LNCAP (cell line): ENCODE measurements at regions not wholly inside any gene's neighbourhood (a gene's known extent, or its start where the extent isn't known, plus 50 kb on each side); places are given as distances from the start of the nearest gene placed in this dataset.

ENCODE experiments used
- TF ChIP-seq, protein P1 (sequence below): fragments of 450-650 bp; IDR thresholded peaks from 2 replicates; pipeline ENCODE4 v1.5.1; 2017; ENCODE audit warnings: mild to moderate bottlenecking

DNA sequence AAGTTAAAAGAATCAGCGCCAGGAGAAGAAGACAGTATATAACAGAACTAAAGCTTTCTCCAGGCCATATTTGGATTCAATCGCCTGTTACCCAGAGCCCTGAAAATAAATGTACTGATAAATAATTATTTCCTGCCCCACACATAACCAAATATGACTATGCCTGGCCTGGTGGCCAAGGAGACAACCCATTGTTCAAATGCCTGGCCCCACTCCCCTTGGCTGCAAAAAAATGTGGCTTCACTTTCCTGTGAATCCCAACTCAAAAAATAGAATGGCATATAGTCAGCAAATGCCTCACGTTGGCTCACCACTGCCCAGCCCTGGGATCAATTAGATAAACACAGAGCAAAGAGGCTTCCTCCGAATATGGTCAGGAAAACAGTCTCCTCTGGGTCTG, 472.1 kb downstream of the BCL11B start:
- TF ChIP-seq, protein P1, sequence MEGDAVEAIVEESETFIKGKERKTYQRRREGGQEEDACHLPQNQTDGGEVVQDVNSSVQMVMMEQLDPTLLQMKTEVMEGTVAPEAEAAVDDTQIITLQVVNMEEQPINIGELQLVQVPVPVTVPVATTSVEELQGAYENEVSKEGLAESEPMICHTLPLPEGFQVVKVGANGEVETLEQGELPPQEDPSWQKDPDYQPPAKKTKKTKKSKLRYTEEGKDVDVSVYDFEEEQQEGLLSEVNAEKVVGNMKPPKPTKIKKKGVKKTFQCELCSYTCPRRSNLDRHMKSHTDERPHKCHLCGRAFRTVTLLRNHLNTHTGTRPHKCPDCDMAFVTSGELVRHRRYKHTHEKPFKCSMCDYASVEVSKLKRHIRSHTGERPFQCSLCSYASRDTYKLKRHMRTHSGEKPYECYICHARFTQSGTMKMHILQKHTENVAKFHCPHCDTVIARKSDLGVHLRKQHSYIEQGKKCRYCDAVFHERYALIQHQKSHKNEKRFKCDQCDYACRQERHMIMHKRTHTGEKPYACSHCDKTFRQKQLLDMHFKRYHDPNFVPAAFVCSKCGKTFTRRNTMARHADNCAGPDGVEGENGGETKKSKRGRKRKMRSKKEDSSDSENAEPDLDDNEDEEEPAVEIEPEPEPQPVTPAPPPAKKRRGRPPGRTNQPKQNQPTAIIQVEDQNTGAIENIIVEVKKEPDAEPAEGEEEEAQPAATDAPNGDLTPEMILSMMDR: no peak

DNA sequence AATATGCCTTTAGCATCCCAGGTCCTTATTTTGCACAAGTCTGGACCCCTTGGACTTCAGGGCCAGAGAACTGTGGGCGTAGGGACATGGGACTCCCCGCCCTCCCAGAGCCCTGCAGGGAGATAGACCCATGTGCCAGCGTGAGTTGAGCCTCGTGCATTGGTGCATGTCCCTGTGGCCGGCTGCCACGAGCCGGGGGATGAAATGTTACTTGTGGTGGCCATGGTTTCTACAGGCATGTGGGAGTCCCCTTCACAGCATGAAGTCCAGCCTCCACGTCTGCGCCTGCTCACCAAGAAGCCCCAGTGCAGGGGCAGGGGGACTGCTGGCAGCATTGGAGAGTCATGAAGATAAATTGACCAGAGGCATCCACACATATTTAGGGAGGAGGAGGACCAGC, 470.0 kb downstream of the BCL11B start:
- TF ChIP-seq, protein P1: no peak

DNA sequence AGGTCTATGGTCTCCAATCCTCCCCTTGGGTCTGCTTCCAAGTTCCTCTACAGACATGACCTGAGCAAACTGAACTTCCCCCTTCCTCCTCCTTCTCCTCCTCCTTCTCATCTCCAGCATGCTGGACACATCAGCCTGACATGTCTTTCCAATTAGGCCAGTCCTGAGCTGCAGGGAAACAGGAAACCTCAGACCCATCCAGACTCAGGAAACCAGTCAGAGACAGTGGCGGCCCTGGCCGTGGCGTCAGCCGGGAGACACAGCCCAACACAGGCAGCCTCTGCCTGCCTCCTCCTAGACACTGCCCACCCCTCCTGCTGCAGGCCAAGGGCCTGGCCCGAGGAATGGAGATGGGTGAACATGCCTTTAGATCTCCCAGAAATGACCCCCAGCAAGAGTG, 468.8 kb downstream of the BCL11B start:
- TF ChIP-seq, protein P1: no peak

DNA sequence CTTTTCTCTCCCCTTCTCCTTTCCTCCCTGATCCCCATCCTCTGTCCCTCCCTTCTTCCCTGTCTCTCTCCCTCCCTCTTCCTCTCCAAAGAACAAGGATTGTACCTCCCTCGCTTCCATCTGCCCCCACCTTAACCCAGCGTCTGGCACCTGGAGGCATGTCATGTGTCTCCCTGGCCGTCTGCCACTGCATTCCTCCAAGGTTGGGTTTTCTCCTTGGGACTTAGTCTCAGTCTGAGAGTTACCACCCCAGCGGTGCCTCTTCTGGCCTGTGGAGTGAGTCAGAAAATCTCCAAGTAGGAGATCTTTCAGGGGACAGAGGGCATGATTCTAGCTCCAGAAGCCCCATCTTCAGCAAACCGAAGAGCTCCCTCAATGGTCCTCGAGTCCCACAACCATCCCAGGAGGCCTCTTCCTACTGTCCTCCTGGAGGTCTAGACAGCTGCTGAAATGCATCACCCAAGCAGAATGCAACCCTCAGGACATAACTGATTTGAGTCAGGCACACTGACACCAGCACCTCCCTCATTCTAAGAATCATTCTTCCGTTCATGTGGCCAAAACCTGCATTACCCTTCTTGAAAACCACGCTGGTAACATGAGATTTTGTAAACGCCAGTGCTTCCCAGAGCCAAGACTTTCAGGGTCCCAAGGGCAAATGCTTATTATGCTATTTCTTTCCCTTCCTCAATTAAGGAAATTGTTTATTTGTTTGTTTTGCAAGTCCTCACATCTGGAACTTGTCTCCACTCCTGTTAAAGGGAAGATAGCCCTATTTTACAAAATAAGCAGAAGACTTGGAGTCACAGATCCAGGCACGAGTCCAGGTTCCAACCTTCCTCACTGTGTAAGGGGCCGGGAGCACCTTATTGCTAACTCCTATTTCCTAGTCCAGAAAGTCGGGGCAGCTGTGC, 463.2 kb downstream of the BCL11B start:
- TF ChIP-seq, protein P1: no peak

DNA sequence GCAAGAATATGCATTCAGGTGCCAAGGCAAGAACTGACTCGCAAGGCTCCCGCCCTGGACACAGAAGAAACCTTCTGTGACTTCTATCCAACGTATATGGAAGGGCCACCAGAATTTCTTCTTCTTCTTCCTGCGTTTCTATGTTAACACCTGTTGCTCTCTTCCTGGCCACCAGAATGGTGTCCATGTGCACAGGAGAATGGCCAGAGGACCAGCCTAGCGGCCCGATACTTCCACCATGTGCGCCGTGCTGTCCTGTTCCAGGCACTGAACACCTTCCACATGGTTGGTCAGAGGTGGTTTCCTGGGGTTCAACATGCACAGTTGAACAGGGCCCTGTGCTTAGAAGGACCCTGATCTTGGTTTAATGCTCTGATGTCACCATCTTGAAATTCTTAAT, 455.8 kb downstream of the BCL11B start:
- TF ChIP-seq, protein P1: no peak

DNA sequence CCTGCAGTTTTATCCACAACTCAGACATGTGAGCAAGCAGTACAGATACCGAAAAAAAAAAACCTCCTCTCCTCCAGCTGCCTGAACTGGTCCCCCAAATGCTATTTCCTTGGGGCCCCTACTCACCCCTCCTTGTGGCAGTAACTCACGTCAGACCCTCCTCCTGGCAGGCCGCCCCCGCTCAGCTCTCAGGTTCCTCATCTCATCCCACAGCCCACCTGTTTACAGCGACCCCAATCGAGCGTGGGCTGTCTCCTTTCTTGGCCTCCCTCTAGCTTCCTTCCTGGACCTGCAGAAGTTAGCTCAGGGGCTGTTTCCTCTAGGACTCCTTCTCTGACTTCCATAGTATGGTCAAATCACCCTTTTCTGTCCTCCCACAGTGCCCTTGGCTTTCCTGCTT, 455.3 kb downstream of the BCL11B start:
- TF ChIP-seq, protein P1: no peak

DNA sequence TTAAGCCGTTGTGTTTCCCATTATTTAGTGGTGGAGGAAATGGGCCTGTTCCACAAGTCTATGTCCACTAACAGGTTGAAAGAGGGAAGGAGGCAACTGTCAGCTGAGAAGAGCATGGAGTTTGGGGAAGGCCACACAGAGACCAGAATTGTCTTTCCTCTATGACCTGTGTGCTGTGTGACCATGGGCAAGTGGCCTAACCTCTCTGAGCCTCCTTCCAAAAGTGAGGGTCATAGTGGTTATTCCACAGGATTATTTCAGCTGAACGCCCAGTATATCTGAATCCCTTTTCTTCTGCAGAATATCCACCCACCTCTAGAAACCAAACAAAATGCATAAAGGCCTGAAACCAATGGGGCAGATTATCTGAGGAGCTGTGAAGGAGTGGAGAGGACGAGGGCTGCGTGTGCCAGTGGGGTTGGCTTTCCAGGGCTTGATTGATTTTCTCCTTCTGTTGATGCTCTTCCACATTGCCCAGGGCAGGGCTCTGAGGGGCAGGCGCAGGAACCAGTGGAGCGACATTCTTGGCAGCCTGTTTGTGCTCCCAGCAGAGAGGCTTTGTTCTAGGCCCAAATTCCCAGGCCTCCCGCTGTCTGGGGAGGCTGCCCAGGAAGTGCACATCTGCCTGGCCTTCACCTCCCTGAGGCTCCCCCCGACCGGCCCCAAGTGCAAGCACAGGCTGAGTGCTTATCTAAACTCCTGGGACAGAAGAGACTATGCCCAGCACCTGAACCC, 452.7 kb downstream of the BCL11B start:
- TF ChIP-seq, protein P1: no peak
